Neural progenitor cell (in vitro differentiated cells): ENCODE measurements at regions not wholly inside any gene's neighbourhood (a gene's known extent, or its start where the extent isn't known, plus 50 kb on each side); places are given as distances from the start of the nearest gene placed in this dataset.

Experiments
- EZH2 ChIP-seq: fragments of 200-600 bp; sonication (generic); IDR thresholded peaks from 2 replicates; pipeline ENCODE4 v1.6.1; 2017; ENCODE audit warnings: antibody characterized with exemption, mild to moderate bottlenecking, moderate library complexity
- EZH2phosphoT487 ChIP-seq: fragments of 200-600 bp; sonication (generic); IDR thresholded peaks from 2 replicates; pipeline ENCODE4 v1.6.1; 2017; ENCODE audit warnings: antibody characterized with exemption
- TF ChIP-seq, protein P1 (sequence below): fragments of 200-600 bp; sonication (generic); IDR thresholded peaks from 2 replicates; pipeline ENCODE4 v1.5.1; 2017; ENCODE audit warnings: antibody characterized with exemption, mild to moderate bottlenecking

DNA sequence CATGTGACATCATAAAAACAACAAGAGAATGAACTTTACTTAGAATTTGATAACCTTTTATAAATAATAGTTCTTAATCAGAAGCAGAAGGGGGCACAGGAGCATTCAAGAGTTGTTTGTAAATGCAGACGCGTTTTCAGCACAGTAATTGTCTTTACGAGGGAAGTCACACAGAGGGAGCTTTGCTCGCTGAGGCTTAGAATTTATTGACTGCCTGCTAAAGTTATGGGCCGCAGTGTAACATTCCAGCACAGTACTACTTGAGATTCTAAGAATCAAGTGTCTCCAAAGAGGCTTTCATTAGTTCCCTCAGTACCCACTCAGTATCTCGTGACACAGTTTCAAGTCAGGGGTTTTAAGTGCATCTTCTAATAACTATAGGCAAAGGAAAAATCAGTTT, 288.7 kb downstream of the NR2F2 start:
- TF ChIP-seq, protein P1, sequence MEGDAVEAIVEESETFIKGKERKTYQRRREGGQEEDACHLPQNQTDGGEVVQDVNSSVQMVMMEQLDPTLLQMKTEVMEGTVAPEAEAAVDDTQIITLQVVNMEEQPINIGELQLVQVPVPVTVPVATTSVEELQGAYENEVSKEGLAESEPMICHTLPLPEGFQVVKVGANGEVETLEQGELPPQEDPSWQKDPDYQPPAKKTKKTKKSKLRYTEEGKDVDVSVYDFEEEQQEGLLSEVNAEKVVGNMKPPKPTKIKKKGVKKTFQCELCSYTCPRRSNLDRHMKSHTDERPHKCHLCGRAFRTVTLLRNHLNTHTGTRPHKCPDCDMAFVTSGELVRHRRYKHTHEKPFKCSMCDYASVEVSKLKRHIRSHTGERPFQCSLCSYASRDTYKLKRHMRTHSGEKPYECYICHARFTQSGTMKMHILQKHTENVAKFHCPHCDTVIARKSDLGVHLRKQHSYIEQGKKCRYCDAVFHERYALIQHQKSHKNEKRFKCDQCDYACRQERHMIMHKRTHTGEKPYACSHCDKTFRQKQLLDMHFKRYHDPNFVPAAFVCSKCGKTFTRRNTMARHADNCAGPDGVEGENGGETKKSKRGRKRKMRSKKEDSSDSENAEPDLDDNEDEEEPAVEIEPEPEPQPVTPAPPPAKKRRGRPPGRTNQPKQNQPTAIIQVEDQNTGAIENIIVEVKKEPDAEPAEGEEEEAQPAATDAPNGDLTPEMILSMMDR, result no peak
- TF ChIP-seq EZH2 (no peak), EZH2phosphoT487 (no peak)
